Neural cell (in vitro differentiated cells): ENCODE measurements at regions not wholly inside any gene's neighbourhood (a gene's known extent, or its start where the extent isn't known, plus 50 kb on each side); places are given as distances from the start of the nearest gene placed in this dataset.

ENCODE experiments used
- CTCF ChIP-seq: fragments of 450-650 bp; IDR thresholded peaks from 2 replicates; pipeline ENCODE4 v1.5.1; 2014; ENCODE audit warnings: antibody characterized with exemption, mild to moderate bottlenecking, moderate library complexity; ENCODE audit not compliant: poor library complexity, severe bottlenecking
- EP300 ChIP-seq: fragments of 450-650 bp; conservative IDR thresholded peaks from 2 replicates; pipeline ENCODE4 v1.6.1; 2014; ENCODE audit warnings: antibody characterized with exemption, mild to moderate bottlenecking, moderate library complexity; ENCODE audit not compliant: poor library complexity, severe bottlenecking
- EZH2 ChIP-seq: fragments of 200-600, 300-800 bp; shearing (Covaris generic), sonication (generic); IDR thresholded peaks from 2 replicates; pipeline ENCODE4 v1.6.1; 2014; ENCODE audit warnings: antibody characterized with exemption, low read length, borderline replicate concordance, mild to moderate bottlenecking; ENCODE audit not compliant: insufficient read depth, poor library complexity, severe bottlenecking
- MXI1 ChIP-seq: fragments of 450-650 bp; conservative IDR thresholded peaks from 2 replicates; pipeline ENCODE4 v1.6.1; 2014; ENCODE audit warnings: antibody characterized with exemption, mild to moderate bottlenecking; ENCODE audit not compliant: poor library complexity, severe bottlenecking
- POLR2AphosphoS5 ChIP-seq: IDR thresholded peaks from 2 replicates; pipeline ENCODE4 v1.6.1; 2012
- RAD21 ChIP-seq: fragments of 450-650 bp; conservative IDR thresholded peaks from 2 replicates; pipeline ENCODE4 v1.6.1; 2014; ENCODE audit warnings: antibody characterized with exemption, mild to moderate bottlenecking, moderate library complexity
- REST ChIP-seq: IDR thresholded peaks from 2 replicates; pipeline ENCODE4 v1.6.1; 2012; ENCODE audit warnings: borderline replicate concordance
- SMC3 ChIP-seq: fragments of 450-650 bp; conservative IDR thresholded peaks from 2 replicates; pipeline ENCODE4 v1.6.1; 2014; ENCODE audit warnings: antibody characterized with exemption, mild to moderate bottlenecking, moderate library complexity; ENCODE audit not compliant: poor library complexity
- TAF1 ChIP-seq: IDR thresholded peaks from 2 replicates; pipeline ENCODE4 v1.6.1; 2012; ENCODE audit warnings: low read depth

GRCh38 chr10:61016007-61016406 is 72.0 kb upstream of the RHOBTB1 start:
- TF ChIP-seq CTCF: no peak
- TF ChIP-seq EZH2: no peak
- no peak for TF ChIP-seq POLR2AphosphoS5
- no peak for TF ChIP-seq TAF1
- TF ChIP-seq EP300: no peak
- TF ChIP-seq REST: no peak
- TF ChIP-seq RAD21: no peak
- TF ChIP-seq SMC3: no peak
- TF ChIP-seq MXI1: no peak
